GM12878 (cell line): ENCODE measurements at regions not wholly inside any gene's neighbourhood (a gene's known extent, or its start where the extent isn't known, plus 50 kb on each side); places are given as distances from the start of the nearest gene placed in this dataset.

Experiments used
- ATAC-seq: fragments of 200-7000 bp; cut with Tn5 transposase; 3 replicates; pipeline ENCODE4 v1.9.1; 2020; ENCODE audit warnings: mild to moderate bottlenecking, moderate library complexity
- BruUV-seq: library from RNA; stranded (reverse); fragments of 400-500 nt; replicated peaks from 2 replicates; lab custom pipeline; 2021; lab: Mats Ljungman, UMichigan
- CTCF ChIA-PET: fragments of 300-600 bp; sonication (Branson Sonifier 250); formaldehyde crosslinking; extraction: SDS; loops from one replicate; lab custom pipeline; 2021; ENCODE audit warnings: inconsistent platforms; lab: Yijun Ruan, JAX
- POLR2A ChIA-PET: fragments of 350-600 bp; formaldehyde crosslinking; extraction: SDS; loops from one replicate; lab custom pipeline; 2021; ENCODE audit warnings: inconsistent platforms; lab: Charles Lee
- RAD21 ChIA-PET: fragments of 300-600 bp; sonication (Branson Sonifier 250); formaldehyde crosslinking; loops from one replicate; lab custom pipeline; 2023; ENCODE audit warnings: antibody characterized with exemption; ENCODE audit not compliant: unreplicated experiment; lab: Charles Lee
- SMC1A ChIA-PET: fragments of 300-600 bp; sonication (Branson Sonifier 250); formaldehyde crosslinking; loops from one replicate; lab custom pipeline; 2023; ENCODE audit not compliant: unreplicated experiment, uncharacterized antibody; lab: Charles Lee
- DNase-seq: peaks from one replicate; pipeline ENCODE4 v3.0.0-alpha.2; 2011; ENCODE audit warnings: low read depth, low spot score
- FAIRE-seq: peaks from 3 replicates; lab custom pipeline; 2011; peaks lifted over from hg19 to GRCh38; lab: Jason Lieb, UNC
- H2AFZ ChIP-seq: 2 replicates; pipeline ENCODE4 v1.6.0; 2011; ENCODE audit warnings: low read depth, low read length, control low read depth; ENCODE audit not compliant: control insufficient read depth
- H3K27ac ChIP-seq: 2 replicates; pipeline ENCODE4 v1.5.1; 2011; ENCODE audit warnings: control low read depth; ENCODE audit not compliant: control insufficient read depth, insufficient read depth
- H3K27me3 ChIP-seq, 2 experiments: replicated peaks in 1 of 2; 2 replicates each; pipeline versions ENCODE4 v1.6.0 to v1.6.1; 2011; ENCODE audit warnings: low read length in 1 of 2; ENCODE audit not compliant: control insufficient read depth in 2 of 2, insufficient read depth in 2 of 2
- H3K36me3 ChIP-seq, 2 experiments: 2 replicates each; pipeline ENCODE4 v1.5.1; 2011; ENCODE audit warnings: low read length in 1 of 2; ENCODE audit not compliant: control insufficient read depth in 2 of 2, insufficient read depth in 2 of 2
- H3K4me1 ChIP-seq: 2 replicates; pipeline ENCODE4 v1.6.1; 2011; ENCODE audit warnings: mild to moderate bottlenecking, low read length, moderate library complexity, mixed read lengths; ENCODE audit not compliant: control insufficient read depth, insufficient read depth
- H3K4me2 ChIP-seq: 2 replicates; pipeline ENCODE4 v1.6.0; 2011; ENCODE audit warnings: control low read depth; ENCODE audit not compliant: control insufficient read depth, insufficient read depth
- H3K4me3 ChIP-seq: fragments of 200-600 bp; sonication (generic); 2 replicates; pipeline ENCODE4 v1.5.1; 2016
- H3K79me2 ChIP-seq: 2 replicates; pipeline ENCODE4 v1.6.0; 2011; ENCODE audit warnings: low read length; ENCODE audit not compliant: control insufficient read depth, insufficient read depth
- H3K9ac ChIP-seq: 2 replicates; pipeline ENCODE4 v1.8.0; 2011; ENCODE audit warnings: low read length, control low read depth, mixed read lengths; ENCODE audit not compliant: control insufficient read depth, insufficient read depth
- H3K9me3 ChIP-seq: replicated peaks from 3 replicates; pipeline ENCODE4 v1.5.1; 2011; ENCODE audit warnings: mild to moderate bottlenecking, low read length; ENCODE audit not compliant: control insufficient read depth, insufficient read depth
- H4K20me1 ChIP-seq: 2 replicates; pipeline ENCODE4 v1.6.0; 2011; ENCODE audit not compliant: control insufficient read depth, insufficient read depth
- ASH2L ChIP-seq: fragments of 300-600, 200-600 bp; sonication (generic); IDR thresholded peaks from 2 replicates; pipeline ENCODE4 v1.6.1; 2017; ENCODE audit warnings: low read depth, mild to moderate bottlenecking, borderline replicate concordance
- ATF3 ChIP-seq: IDR thresholded peaks from 2 replicates; pipeline ENCODE4 v1.6.1; 2011; ENCODE audit warnings: low read depth, mild to moderate bottlenecking, low read length, moderate library complexity, borderline replicate concordance; ENCODE audit errors: extremely low read depth
- IKZF2 ChIP-seq, 2 experiments: fragments of 450-650 bp; IDR thresholded peaks; 2 replicates each; pipeline ENCODE4 v1.6.1; 2017; ENCODE audit warnings: mild to moderate bottlenecking in 2 of 2, moderate library complexity in 2 of 2
- IRF4 ChIP-seq: IDR thresholded peaks from 2 replicates; pipeline ENCODE4 v1.6.1; 2011; ENCODE audit warnings: low read depth, low read length
- NFIC ChIP-seq: IDR thresholded peaks from 2 replicates; pipeline ENCODE4 v1.6.1; 2012; ENCODE audit warnings: low read depth, mild to moderate bottlenecking, inconsistent platforms, low read length, moderate library complexity
- RELB ChIP-seq: fragments of 450-650 bp; IDR thresholded peaks from 2 replicates; pipeline ENCODE4 v1.6.1; 2017; ENCODE audit warnings: low read depth, mild to moderate bottlenecking, moderate library complexity
- SIX5 ChIP-seq: IDR thresholded peaks from 2 replicates; pipeline ENCODE4 v1.6.1; 2011; ENCODE audit warnings: mild to moderate bottlenecking, low read depth, low read length, moderate library complexity; ENCODE audit not compliant: severe bottlenecking
- TAF1 ChIP-seq: IDR thresholded peaks from 2 replicates; pipeline ENCODE4 v1.6.1; 2011; ENCODE audit warnings: mild to moderate bottlenecking, low read depth, low read length, borderline replicate concordance
- WGBS: methylation state at CpG from one replicate; pipeline ENCODE4 v1.1.6; 2016; ENCODE audit warnings: low lambda C conversion rate; ENCODE audit not compliant: insufficient replicate concordance, insufficient coverage; ENCODE audit errors: missing lambda C conversion rate; 5-methylcytosine and 5-hydroxymethylcytosine counted together
- in situ Hi-C: fragments of 300-500 bp; cut with MboI; formaldehyde crosslinking; loops from 9 replicates; pipeline ENCODE4 v1.14.3; 2018; ENCODE audit warnings: mixed read lengths
- intact Hi-C: fragments of 100-400 bp; cut with micrococcal nuclease; formaldehyde crosslinking; loops from one replicate; pipeline ENCODE4 v1.14.2; 2022; ENCODE audit not compliant: unreplicated experiment

- H3K36me3 ChIP-seq: no peaks in the 10 kb centered on the region
- no peak overlapping the region for H3K27ac ChIP-seq
- H3K4me2 ChIP-seq: no peak overlapping the region
- BruUV-seq: no TSS peak
- no peaks in the 10 kb centered on the region for H3K79me2 ChIP-seq
- no peaks in the 10 kb centered on the region for H3K9me3 ChIP-seq
- FAIRE-seq (no peak), ATAC-seq (no peak), DNase-seq (no peak)
- H3K4me3 ChIP-seq: no peak overlapping the region
- intact Hi-C loops: no loop called here
- TF ChIP-seq ATF3 (no peak), TAF1 (no peak), RELB (no peak), SIX5 (no peak), IRF4 (no peak), IKZF2 (IDR thresholded peaks at IDR 0.05) (no peak), ASH2L (no peak), NFIC (no peak)
- 0% methylated on average over 3 of the region's 3 CpGs for WGBS
- no peak overlapping the region for H3K9ac ChIP-seq
- ChIA-PET RAD21 (no interaction called here), POLR2A (no interaction called here), CTCF (no interaction called here), SMC1A (no interaction called here)
- no peak overlapping the region for H2AFZ ChIP-seq
- H3K4me1 ChIP-seq: no peaks in the 10 kb centered on the region
- H4K20me1 ChIP-seq: no peaks in the 10 kb centered on the region
- H3K27me3 ChIP-seq: no peaks in the 10 kb centered on the region
- in situ Hi-C loops: no loop called here
Measured at GRCh38 chr2:140013545-140014203, 1233.5 kb upstream of the NXPH2 start.
